Upper lobe of left lung (tissue), 4 donors: ENCODE measurements at regions not wholly inside any gene's neighbourhood (a gene's known extent, or its start where the extent isn't known, plus 50 kb on each side); places are given as distances from the start of the nearest gene placed in this dataset.

Experiments used
- CTCF ChIP-seq, 6 experiments: fragments of 450-650 bp in 4 of 6; fragments of 200-600 bp in 2 of 6; sonication (generic) in 2 of 6; IDR thresholded peaks; one replicate each; pipeline ENCODE4 v1.5.1; 2016 to 2019; ENCODE audit warnings: antibody characterized with exemption in 6 of 6
- EP300 ChIP-seq, 4 donors: sonication (generic); formaldehyde crosslinking; IDR thresholded peaks; one replicate each; pipeline ENCODE4 v1.5.1; 2017; ENCODE audit warnings: antibody characterized with exemption in 4 of 4, control low read depth in 2 of 4
- POLR2A ChIP-seq, 4 donors: fragments of 450-650 bp; IDR thresholded peaks; one replicate each; pipeline ENCODE4 v1.5.1; 2016 to 2017; ENCODE audit warnings: antibody characterized with exemption in 4 of 4, mild to moderate bottlenecking in 2 of 4

- TF ChIP-seq CTCF (IDR thresholded peaks at IDR 0.05) (no peak), POLR2A (IDR thresholded peaks at IDR 0.05) (no peak), EP300 (IDR thresholded peaks at IDR 0.05) (no peak)
Observed at GRCh38 chr18:2179498-2180183, 391.7 kb downstream of the METTL4 start.
